HepG2 (cell line): ENCODE measurements at regions not wholly inside any gene's neighbourhood (a gene's known extent, or its start where the extent isn't known, plus 50 kb on each side); places are given as distances from the start of the nearest gene placed in this dataset.

ENCODE experiments used
- ATAC-seq: fragments of 200-7000 bp; cut with Tn5 transposase; 3 replicates; pipeline ENCODE4 v1.9.1; 2020; ENCODE audit warnings: mild to moderate bottlenecking, moderate library complexity
- BruUV-seq: library from RNA; stranded (reverse); fragments of 400-500 nt; replicated peaks from 2 replicates; lab custom pipeline; 2021; lab: Mats Ljungman, UMichigan
- CTCF ChIA-PET: fragments of 300-600 bp; formaldehyde crosslinking; extraction: SDS; loops from one replicate; lab custom pipeline; 2021; ENCODE audit warnings: low total read pairs, inconsistent platforms, low intra/inter-chr PET ratio; lab: Yijun Ruan, JAX
- POLR2A ChIA-PET: fragments of 350-600 bp; sonication (Branson Sonifier 250); formaldehyde crosslinking; loops from one replicate; lab custom pipeline; 2020; ENCODE audit warnings: antibody characterized with exemption, inconsistent platforms; lab: Yijun Ruan, JAX
- DNase-seq: peaks from one replicate; pipeline ENCODE4 v3.0.0-alpha.2; 2015; ENCODE audit warnings: low spot score
- FAIRE-seq: peaks from 3 replicates; lab custom pipeline; 2011; peaks lifted over from hg19 to GRCh38; lab: Jason Lieb, UNC
- H2AFZ ChIP-seq: one replicate; pipeline ENCODE4 v1.6.1; 2011; ENCODE audit warnings: low read length, inconsistent platforms
- H3K27ac ChIP-seq: fragments of 300-600 bp; 3 replicates; pipeline ENCODE4 v1.8.0; 2011; ENCODE audit warnings: mixed run types, mild to moderate bottlenecking, mixed read lengths, low read length, inconsistent platforms; ENCODE audit not compliant: insufficient read depth; ENCODE audit errors: extremely low read length
- H3K27me3 ChIP-seq, 2 experiments: fragments of 200-600 bp in 1 of 2; 2 replicates in 1 of 2; 3 replicates in 1 of 2; pipeline versions ENCODE4 v1.6.0 to v1.8.0; 2011; ENCODE audit warnings: low read length in 2 of 2, mild to moderate bottlenecking in 2 of 2, moderate library complexity in 2 of 2, inconsistent platforms in 1 of 2; ENCODE audit not compliant: insufficient read depth in 2 of 2, control insufficient read depth in 1 of 2
- H3K36me3 ChIP-seq, 2 experiments: fragments of 200-600 bp in 1 of 2; replicated peaks in 1 of 2; 2 replicates in 1 of 2; 3 replicates in 1 of 2; pipeline versions ENCODE4 v1.5.1 to v1.8.0; 2011; ENCODE audit warnings: low read length in 2 of 2, inconsistent platforms in 1 of 2; ENCODE audit not compliant: insufficient read depth in 2 of 2, control insufficient read depth in 1 of 2
- H3K4me1 ChIP-seq: 2 replicates; pipeline ENCODE4 v1.5.1; 2012; ENCODE audit warnings: low read length, inconsistent platforms; ENCODE audit not compliant: insufficient read depth
- H3K4me2 ChIP-seq: 2 replicates; pipeline ENCODE4 v1.6.0; 2011; ENCODE audit warnings: low read depth, low read length, inconsistent platforms
- H3K4me3 ChIP-seq, 3 experiments: fragments of 200-600 bp in 1 of 3; sonication (generic), shearing (Covaris generic) in 1 of 3; replicated peaks in 1 of 3; 2 replicates each; pipeline ENCODE4 v1.5.1; 2011 to 2016; ENCODE audit warnings: low read length in 3 of 3, inconsistent platforms in 2 of 3, low read depth in 2 of 3, mild to moderate bottlenecking in 2 of 3, control low read depth in 1 of 3, mixed read lengths in 1 of 3; ENCODE audit not compliant: insufficient read depth in 1 of 3
- H3K79me2 ChIP-seq: one replicate; pipeline ENCODE4 v1.6.1; 2011; ENCODE audit warnings: low read length, inconsistent platforms; ENCODE audit not compliant: insufficient read depth
- H3K9ac ChIP-seq: 2 replicates; pipeline ENCODE4 v1.6.0; 2011; ENCODE audit warnings: mild to moderate bottlenecking, low read depth, low read length, inconsistent platforms; ENCODE audit not compliant: insufficient read depth
- H3K9me3 ChIP-seq: 2 replicates; pipeline ENCODE4 v1.5.1; 2012; ENCODE audit warnings: mild to moderate bottlenecking, low read length
- H4K20me1 ChIP-seq: 2 replicates; pipeline ENCODE4 v1.6.0; 2011; ENCODE audit warnings: inconsistent platforms, mild to moderate bottlenecking, low read length, moderate library complexity; ENCODE audit not compliant: insufficient read depth
- CREM ChIP-seq, 2 experiments: sonication (generic) in 1 of 2; formaldehyde crosslinking in 1 of 2; IDR thresholded peaks; 2 replicates each; pipeline versions ENCODE4 v1.4.0 to v1.6.1; 2016 to 2020; ENCODE audit warnings: antibody characterized with exemption in 1 of 2, mild to moderate bottlenecking in 1 of 2, missing genetic modification reagents in 1 of 2
- GRHL1 ChIP-seq: sonication (generic); formaldehyde crosslinking; conservative IDR thresholded peaks from 2 replicates; pipeline ENCODE4 v1.8.0; 2022; ENCODE audit warnings: missing genetic modification reagents
- HIVEP1 ChIP-seq: sonication (generic); formaldehyde crosslinking; IDR thresholded peaks from 2 replicates; pipeline ENCODE4 v1.4.0; 2020; ENCODE audit warnings: mild to moderate bottlenecking, missing genetic modification reagents
- MYC ChIP-seq: sonication (generic); formaldehyde crosslinking; IDR thresholded peaks from 2 replicates; pipeline ENCODE4 v1.9.0; 2021; ENCODE audit warnings: missing genetic modification reagents, borderline replicate concordance
- NFIB ChIP-seq: sonication (generic); formaldehyde crosslinking; IDR thresholded peaks from 2 replicates; pipeline ENCODE4 v1.9.0; 2021; ENCODE audit warnings: missing genetic modification reagents, mild to moderate bottlenecking, borderline replicate concordance
- PCBP1 ChIP-seq: fragments of 200-400 bp; formaldehyde crosslinking; IDR thresholded peaks from 2 replicates; pipeline ENCODE4 v1.6.1; 2017; ENCODE audit warnings: mild to moderate bottlenecking, low read depth, low read length, borderline replicate concordance
- PTBP1 ChIP-seq: fragments of 200-400 bp; formaldehyde crosslinking; IDR thresholded peaks from 2 replicates; pipeline ENCODE4 v1.6.1; 2018; ENCODE audit warnings: low read length, low read depth; ENCODE audit not compliant: poor library complexity, severe bottlenecking
- RAD51 ChIP-seq: fragments of 450-650 bp; IDR thresholded peaks from 2 replicates; pipeline ENCODE4 v1.6.1; 2016; ENCODE audit warnings: borderline replicate concordance
- SAP130 ChIP-seq: IDR thresholded peaks from 2 replicates; pipeline ENCODE4 v1.6.1; 2016; ENCODE audit warnings: low read depth
- YEATS2 ChIP-seq: sonication (generic); formaldehyde crosslinking; IDR thresholded peaks from 2 replicates; pipeline ENCODE4 v1.4.0; 2020; ENCODE audit warnings: missing genetic modification reagents, borderline replicate concordance
- ZIK1 ChIP-seq: sonication (generic); formaldehyde crosslinking; IDR thresholded peaks from 2 replicates; pipeline ENCODE4 v1.5.0; 2020; ENCODE audit warnings: mild to moderate bottlenecking, low read depth, missing genetic modification reagents, borderline replicate concordance
- ZNF142 ChIP-seq: sonication (generic); formaldehyde crosslinking; IDR thresholded peaks from 2 replicates; pipeline ENCODE4 v1.4.0; 2020; ENCODE audit warnings: missing genetic modification reagents
- WGBS: methylation state at CpG from one replicate; pipeline ENCODE4 v1.1.6; 2017; ENCODE audit warnings: low lambda C conversion rate; 5-methylcytosine and 5-hydroxymethylcytosine counted together
- in situ Hi-C: cut with HindIII; loops from 2 replicates; pipeline ENCODE4 v1.10.0; 2017; ENCODE audit warnings: low pct_unique_long_range_greater_than_20kb; ENCODE audit not compliant: extremely low pct_ligation_motif_present
- intact Hi-C: fragments of 100-400 bp; cut with micrococcal nuclease; formaldehyde crosslinking; loops from one replicate; pipeline ENCODE4 v1.10.0; 2022; ENCODE audit not compliant: unreplicated experiment
- TF ChIP-seq, protein P1 (sequence below): sonication (generic); formaldehyde crosslinking; IDR thresholded peaks from 2 replicates; pipeline ENCODE4 v1.9.0; 2022; ENCODE audit warnings: missing genetic modification reagents, mild to moderate bottlenecking, borderline replicate concordance

- intact Hi-C loops, result loop anchor here (1.0 kb wide), 1 partner anchor 829 kb away; no protein-coding TSS in a partner anchor
- WGBS, result under 1% methylated on average over 2 of the region's 2 CpGs
- POLR2A ChIA-PET, result no interaction called here
- Histone ChIP-seq H3K27me3 (no peaks in the 10 kb centered on the region), H3K4me1 (no peaks in the 10 kb centered on the region), H3K9me3 (no peaks in the 10 kb centered on the region), H3K4me3 (no peak overlapping the region), H2AFZ (no peak overlapping the region), H3K79me2 (no peaks in the 10 kb centered on the region), H3K9ac (no peak overlapping the region), H3K4me2 (no peak overlapping the region), H4K20me1 (no peaks in the 10 kb centered on the region), H3K36me3 (no peaks in the 10 kb centered on the region), H3K27ac (no peak overlapping the region)
- DNase-seq (no peak), FAIRE-seq (no peak), ATAC-seq (no peak)
- TF ChIP-seq ZNF142 (no peak), YEATS2 (no peak), PTBP1 (no peak), HIVEP1 (CRISPR knock-in tag) (no peak), RAD51 (no peak), NFIB (CRISPR knock-in tag) (no peak), PCBP1 (no peak), SAP130 (CRISPR knock-in tag) (no peak), CREM (IDR thresholded peaks at IDR 0.05) (no peak), CREM (CRISPR knock-in tag; IDR thresholded peaks at IDR 0.05) (no peak), MYC (CRISPR knock-in tag) (no peak), ZIK1 (no peak), GRHL1 (CRISPR knock-in tag) (no peak)
- TF ChIP-seq, protein P1, sequence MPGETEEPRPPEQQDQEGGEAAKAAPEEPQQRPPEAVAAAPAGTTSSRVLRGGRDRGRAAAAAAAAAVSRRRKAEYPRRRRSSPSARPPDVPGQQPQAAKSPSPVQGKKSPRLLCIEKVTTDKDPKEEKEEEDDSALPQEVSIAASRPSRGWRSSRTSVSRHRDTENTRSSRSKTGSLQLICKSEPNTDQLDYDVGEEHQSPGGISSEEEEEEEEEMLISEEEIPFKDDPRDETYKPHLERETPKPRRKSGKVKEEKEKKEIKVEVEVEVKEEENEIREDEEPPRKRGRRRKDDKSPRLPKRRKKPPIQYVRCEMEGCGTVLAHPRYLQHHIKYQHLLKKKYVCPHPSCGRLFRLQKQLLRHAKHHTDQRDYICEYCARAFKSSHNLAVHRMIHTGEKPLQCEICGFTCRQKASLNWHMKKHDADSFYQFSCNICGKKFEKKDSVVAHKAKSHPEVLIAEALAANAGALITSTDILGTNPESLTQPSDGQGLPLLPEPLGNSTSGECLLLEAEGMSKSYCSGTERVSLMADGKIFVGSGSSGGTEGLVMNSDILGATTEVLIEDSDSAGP, result no peak
- CTCF ChIA-PET, result interaction anchor here (2.7 kb wide), 1 partner anchor 829 kb away, joined by 10 read pairs; no protein-coding TSS in a partner anchor
- no TSS peak for BruUV-seq
- in situ Hi-C loops, result loop anchor here (10.0 kb wide), 1 partner anchor 828 kb away; no protein-coding TSS in a partner anchor
Measured at GRCh38 chr2:198656869-198657268, 800.9 kb downstream of the SATB2 start.
